ENCODE measurements at regions not wholly inside any gene's neighbourhood (a gene's known extent, or its start where the extent isn't known, plus 50 kb on each side); places are given as distances from the start of the nearest gene placed in this dataset.
"Not testable (repeated sequence)": the region's sequence is repeated elsewhere in the genome, so short reads cannot be mapped to it uniquely, and the experiment has no call there.

DNA sequence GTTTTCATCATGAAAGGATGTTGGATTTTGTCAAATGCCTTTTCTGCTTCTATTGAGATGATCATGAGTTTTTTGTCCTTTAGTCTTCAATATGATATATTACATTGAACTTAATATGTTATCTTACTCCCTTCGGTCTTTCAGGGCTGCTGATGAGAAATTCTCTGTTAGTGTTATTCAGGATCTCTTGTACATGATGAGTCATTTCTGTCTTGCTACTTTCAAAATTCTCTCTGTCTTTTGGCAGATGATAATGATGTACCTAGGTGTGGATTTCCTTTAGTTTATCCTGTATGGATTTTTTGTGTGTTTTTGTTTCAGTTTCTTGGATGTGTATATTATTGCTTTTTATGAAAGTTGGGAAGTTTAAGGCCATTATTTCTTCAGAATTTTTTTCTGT is 320.9 kb upstream of the NPSR1 start:
- no peak for DNase-seq

DNA sequence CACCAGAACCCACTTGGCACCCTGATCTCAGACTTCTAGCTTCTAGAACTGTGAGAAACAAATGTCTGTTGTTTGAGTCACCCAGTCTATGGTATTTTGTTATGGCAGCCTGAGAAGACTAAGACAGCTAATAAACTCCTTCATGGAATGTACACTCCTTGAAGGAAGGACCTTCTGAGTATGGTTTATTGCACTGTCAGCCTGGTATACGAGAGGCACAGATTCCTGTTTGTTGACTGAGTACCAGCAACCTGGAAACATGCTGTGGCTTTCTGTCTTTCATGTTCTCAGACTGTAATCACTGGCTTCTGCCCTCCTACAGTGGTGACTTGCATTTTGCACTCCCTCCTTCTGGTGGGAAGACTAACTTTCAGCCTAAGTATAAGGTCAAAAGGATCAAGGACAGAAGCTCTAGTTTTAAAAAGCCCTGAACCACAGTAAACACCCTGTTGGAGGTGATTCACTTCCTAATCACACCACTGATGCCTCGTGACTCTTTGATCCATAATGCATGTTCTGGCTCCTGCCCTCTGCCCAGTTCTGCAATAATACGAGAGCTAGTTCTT is 319.0 kb upstream of the NPSR1 start:
- no peak for DNase-seq

DNA sequence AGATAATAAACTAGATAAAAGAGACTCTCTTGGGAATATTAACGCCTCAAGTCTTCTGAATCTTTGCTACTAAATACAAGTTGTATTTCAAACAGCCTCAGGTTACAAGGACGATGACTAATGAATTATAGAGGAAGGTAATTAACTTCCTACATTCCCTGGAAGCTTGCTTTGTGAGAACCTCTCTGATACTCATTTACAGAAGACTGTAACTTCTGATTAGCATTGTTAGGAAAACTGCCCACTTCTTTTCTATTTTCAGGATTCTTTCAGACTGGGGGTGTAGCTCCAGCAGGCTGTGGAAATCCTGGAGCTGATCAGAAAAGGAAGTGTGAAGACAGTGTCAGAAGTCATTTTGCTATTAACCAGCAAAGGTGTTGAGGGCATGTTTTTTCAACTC is 316.7 kb upstream of the NPSR1 start:
- no peak for DNase-seq

DNA sequence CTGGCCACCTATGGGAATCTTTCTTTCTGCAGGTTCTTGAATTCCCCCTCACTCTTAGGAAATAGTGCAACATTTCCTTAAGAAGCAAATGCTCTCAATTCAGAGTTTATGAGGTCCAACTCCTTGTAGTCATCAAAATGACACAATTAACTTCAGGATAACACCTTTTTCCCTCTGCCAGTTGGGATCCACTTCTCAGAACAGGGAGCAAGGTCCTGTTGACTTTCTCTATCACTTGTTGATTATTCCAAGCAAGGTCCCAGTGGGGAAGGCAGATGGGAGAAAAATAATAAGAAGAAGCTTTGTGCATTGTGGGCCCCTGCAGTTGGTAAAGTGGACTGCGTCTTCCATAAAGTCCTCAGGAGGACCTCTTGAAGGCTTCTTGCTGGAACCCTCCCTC is 315.6 kb upstream of the NPSR1 start:
- DNase-seq = no peak

DNA sequence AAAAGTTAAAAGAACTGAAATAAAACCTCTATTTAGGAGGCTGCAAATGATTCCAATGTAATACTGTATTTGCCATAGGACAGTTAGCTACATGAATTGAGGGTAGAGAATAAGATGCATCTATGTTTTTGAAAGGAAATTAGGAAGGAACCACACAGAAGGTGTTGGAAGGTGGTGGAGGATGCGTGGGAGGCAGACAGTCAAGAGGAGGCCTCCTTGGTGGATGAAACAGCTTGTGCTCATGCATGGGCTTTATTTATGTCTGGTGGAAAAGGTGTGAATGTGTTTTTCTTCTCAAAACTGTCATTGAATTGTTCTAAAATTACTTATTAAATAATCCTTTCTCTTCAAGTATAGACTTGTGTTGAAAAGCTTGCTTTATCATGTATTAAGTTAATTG is 314.4 kb upstream of the NPSR1 start:
- no peak for DNase-seq

DNA sequence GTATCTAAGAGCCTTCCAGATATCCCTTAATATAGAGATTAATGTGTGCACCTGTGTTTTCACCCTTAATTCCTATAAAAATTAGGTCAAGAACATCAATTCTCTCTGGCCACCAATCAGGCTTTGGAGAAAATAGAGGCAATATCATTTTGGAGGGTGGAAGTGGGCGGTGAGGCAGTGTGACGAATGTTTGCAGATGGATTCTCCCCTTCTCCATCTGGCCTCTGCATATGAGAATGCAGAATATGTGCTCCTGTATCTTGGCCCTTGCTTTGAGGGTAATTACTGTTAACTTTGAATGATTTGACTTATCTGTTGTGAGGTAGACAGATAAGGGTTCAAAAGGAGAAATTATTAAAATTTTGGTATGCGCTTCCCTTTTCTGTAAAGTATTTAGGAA is 304.0 kb upstream of the NPSR1 start:
- no peak for DNase-seq

DNA sequence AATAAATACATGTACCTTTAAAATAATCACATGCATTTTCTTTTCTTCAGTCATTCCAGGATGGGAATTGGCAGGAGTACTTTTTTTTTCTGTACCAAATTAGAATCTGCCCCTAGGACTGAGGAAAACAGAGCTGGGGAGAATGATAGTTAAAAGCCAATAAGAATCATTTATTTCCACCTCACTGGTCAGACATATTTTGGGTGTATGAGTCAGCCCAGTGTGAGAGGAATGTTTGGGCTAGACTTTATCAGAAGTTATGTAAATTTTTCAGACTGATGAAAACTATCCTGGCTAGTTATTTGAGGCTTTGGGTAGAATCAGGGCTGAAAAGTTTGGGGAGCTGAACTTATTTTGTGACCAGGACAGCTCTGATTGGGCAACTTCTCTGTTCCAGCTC is 303.1 kb upstream of the NPSR1 start:
- DNase-seq = no peak

DNA sequence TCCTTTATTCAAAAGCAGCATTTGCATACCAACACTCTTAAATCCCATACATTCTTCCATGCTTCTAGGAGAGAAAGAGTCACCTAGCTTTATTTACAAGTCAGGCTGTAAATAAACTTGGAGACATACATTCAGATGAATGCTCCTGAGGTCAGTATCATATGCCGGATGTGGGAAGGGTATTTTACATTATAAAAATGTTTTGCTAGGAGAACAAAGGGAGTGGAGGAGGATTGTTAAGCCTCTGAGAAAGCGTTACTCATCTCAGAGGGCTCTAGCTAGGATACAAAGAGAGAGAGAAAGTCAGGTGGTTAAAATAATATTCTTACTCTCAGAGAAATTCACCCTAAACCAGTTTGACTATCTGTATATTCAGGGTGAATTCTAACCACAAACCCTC is 300.9 kb upstream of the NPSR1 start:
- DNase-seq = no peak

DNA sequence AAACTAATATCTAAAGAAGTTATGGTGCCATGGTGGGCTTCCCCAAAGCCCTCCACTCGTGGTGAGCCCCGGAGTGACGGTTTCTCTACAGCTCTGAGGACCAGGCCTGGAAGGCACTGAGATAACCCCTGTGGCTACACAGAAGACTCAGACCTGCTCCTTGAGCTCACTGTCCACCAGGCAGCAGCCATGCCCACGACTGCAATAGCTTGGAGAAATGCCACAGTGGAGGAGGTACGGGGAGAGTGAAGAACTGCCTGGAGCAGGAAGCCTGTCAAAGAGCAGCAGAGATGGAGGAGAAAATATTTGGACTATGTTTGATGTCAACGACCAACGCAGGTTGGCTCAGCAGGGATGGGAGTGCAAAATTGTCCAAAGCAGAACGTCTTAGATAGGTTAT is 300.1 kb upstream of the NPSR1 start:
- DNase-seq = no peak

DNA sequence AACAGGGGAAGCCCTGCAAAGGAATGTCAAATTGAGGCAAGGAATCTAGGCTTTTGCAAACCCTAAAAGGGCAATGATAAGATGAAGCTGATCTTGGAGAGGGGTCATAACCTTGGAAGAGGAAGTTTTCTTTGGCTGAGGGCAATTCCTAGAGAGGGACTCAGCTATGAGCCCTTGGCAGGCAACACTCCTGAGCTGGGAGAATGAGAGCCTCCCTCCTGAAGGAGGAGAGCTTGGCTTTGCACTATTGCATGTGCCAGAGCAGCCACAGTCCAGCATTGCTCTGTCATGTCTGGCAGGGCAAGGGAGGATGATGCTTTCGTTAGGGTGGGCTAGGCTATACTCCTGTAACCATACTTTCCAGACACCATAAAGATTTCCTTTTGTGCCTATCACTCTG is 299.4 kb upstream of the NPSR1 start:
- DNase-seq = not testable (repeated sequence)

DNA sequence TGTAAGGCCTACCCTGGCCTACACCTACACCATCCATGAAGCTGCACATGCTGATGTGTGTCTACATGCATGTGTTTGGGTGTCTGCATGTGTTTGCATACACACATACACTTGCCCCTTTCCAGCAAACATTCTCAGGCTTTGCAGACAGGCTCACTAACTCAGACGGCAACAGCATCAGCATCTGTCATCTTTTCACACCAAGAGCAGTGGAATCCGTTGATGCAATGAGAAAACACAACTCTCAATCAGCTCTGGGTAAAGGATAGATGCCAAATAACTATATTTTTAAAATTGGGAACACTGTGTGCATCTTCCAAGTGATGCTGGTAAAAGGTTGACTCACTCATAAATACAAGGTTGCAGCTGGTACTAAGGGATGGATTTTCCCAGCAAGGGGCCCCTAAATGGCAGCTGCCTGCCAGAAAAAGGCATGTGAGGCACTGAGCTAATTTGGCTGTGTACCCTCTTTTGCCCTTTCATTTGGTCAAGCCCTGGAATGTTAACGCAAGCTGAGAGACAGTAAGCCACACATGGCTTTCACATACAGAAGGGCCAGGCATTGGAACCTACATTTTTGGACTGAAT is 296.3 kb upstream of the NPSR1 start:
- DNase-seq = no peak

DNA sequence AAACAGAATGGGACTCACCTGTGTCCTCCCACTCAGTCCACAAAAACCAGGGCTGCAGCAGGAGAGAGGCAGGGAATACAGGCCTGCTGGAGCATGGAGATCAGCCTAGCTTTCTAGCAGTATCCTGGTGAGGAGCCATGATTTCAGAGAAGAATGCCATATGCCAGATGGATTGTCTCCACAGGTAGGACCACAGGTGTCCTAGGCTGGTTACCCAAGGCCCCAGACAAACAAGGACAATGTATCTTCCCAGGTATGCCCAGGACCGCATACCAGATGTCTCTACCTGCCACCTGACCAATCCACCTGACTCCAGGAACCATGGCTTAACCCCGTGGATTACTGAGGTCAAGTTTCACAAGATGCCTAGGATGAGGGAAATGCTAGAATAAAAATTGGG is 295.4 kb upstream of the NPSR1 start:
- no peak for DNase-seq

DNA sequence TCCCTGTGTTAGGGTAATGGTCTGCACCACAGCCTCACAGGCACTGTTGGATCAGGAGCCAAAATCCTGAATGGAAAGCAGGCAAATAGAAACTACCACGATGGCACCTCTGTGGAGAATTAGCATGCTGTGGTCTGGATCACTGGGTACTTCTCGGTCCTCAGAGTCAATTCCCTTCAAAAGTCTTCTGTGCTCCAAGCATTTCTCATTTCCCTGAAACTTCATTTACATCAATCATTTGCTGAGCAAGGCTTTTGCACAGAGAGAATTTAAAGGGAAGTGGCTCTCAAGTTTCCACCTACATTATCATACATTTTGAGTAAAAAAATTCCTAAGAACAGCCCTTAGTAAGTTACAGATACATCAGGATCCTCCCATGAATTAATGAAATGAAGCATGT is 293.9 kb upstream of the NPSR1 start:
- no peak for DNase-seq

DNA sequence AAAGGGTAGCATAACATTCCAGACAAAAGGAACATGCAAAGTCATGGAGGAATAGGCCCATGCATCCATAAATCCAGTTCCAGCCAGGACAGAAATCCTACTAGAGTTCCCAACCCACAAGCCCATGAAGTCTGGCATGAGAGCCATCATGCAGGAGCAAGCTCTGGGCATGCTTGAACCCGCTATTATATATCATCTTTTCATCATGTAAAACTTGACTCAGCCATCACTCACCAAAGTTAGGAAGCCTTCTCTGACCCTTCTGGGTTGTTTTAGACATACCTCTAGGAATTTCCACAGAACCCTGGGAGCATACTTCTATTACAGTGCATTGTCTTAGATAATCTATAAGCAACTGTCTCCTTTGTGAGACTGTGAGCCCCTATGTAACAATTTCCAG is 293.0 kb upstream of the NPSR1 start:
- DNase-seq = no peak

DNA sequence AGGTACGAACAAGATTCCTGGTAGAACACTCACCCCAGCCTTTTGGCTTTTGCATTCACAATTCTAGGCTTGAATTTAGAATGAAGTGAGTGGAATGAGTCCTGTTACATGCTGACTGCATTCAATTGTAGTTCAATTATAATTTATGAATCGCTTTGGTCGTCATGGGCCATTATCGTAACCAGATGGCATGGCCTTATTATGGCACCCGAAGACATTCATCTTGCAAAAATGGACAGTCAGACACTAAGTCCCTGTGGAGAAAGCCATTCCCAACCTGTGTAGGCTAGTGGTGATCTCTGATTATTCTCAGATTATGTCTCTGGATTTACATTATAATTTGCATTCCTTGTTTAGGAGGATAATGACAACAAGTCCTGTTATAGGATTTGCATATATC is 292.4 kb upstream of the NPSR1 start:
- no peak for DNase-seq

DNA sequence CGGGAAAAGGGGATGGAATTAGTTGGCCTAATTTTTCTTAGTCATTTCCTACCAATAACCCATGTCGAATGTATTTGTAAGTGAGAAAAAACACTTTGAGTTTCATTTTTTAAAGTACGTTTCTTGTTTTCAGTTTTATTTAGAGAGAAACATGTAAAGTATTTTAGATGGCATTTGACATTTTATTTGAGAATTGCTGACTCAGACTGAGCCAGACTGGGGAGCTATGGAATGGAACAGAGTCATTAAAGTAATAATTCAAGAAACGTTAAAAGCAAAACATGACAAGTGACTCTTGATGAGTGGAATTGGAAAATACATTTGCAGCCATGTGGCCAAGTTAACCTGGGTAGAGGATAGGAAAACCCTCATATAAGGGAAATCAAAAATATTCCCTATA is 286.1 kb upstream of the NPSR1 start:
- no peak for DNase-seq

DNA sequence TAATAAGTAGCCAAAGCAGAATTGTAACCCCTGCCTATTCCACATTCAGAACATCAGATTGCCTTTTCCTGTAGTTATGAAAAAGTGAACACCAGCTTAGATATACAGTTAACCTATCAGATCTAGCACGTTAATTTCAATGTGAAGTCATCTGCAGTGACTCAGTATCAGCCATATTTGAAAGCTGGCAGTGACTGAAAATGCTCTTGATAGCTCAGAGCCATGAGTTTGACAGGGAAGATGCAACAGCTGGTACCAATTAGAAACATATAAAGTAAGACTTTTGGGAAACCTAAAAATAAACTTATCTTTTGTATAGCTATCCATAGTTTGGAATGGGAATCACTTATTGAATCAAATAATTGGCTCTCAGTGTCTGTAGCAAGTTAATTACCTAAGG is 284.1 kb upstream of the NPSR1 start:
- DNase-seq = no peak

DNA sequence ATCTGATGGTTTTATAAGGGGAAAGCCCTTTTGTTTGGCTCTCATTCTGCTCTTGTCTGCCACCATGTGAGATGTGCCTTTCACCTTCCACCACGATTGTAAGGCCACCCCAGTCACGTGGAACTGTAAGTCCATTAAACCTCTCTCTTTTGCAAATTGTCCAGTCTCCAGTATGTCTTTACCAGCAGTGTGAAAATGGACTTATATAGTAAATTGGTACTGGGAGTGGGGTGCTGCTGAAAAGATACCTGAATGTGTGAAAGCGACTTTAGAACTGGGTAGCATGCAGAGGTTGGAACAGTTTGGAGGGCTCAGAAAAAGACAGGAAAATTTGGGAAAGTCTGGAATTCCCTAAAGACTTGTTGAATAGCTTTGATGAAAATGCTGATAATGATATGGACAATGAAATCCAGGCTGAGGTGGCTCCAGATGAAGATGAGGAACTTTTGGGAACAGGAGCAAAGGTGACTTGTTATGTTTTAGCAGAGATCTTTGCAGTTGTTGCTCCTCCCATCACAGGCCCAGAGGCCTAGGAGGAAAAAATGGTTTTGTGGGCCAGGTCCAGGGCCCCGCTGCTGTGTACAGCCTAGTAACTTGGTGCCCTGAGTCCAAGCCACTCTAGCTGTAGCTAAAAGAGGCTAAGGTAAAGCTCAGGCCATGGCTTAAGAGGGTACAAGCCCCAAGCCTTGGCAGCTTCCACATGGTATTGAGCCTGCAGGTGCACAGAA is 275.7 kb upstream of the NPSR1 start:
- DNase-seq = no peak

DNA sequence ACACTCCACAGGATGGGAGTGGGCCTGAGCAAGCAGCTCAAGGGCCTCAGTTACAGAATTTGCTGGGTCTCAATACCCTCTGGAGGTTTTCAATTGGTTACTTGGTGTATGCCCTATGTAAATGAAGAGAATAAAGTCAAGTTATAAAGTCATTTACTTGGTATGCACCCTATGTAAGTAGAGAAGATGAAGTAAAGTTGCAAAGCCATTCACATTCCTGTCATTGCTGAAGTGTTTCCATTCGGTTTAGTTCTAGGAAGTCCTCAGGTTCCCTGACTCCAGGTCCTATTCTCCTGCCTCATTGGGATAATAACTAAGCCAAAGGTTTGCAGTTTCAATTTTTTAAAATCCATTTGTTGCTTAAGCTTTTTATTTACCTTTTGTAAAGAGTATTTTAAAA is 272.6 kb upstream of the NPSR1 start:
- DNase-seq = no peak

DNA sequence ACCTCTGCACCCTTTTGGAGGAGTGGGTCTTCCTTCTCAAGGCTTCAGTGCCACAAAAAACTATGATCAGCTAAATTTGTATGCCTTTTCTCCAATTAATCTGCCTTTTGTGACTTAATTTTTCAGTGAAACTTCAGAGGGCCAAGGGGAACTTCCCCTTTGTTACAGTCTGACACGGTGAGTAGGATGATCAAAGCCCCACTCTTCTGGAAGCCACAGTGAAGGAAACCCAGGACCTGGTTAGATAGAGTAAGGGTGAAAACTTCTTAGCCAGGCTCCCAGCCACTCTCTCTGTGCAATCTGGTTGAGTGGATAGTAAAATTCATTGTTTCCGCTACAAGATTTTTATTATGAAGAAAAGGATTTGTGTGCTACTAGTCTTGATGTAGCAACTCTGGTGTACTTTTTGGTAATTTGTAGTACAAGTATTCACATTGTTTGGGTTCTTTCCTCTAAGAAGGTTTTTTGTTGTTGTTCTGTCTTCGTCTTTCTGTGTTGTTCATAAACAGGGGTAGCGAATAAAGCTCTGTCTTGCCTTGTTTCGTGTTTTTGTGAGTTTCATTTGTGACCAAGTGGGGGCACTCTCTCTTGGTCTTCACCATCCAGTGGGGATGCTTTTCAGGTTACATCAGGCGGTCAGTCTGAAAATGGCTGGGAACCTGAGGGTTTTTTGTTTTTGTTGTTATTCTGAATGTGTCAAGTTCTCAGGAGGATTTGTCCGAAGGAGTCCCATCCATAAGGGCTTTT is 268.5 kb upstream of the NPSR1 start:
- no peak for DNase-seq

DNA sequence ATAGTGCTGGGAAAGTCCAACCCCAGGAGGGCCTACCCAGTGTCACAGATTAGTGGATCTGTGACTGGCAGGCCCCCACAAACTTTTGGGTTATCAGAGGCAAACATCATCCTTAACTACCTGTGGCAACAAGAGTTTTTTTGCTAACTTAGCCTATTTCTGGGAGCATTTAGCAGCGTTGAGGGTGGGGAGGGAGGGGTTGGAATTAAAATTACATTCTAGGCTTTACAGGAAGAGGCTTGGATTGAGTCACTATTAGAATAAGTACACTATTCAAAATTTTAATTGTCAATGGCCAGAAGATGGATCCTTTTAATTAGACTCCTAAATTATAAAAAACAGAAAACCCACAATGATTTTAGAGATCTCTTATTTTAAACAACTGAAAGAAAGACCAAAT is 267.9 kb upstream of the NPSR1 start:
- DNase-seq = no peak

DNA sequence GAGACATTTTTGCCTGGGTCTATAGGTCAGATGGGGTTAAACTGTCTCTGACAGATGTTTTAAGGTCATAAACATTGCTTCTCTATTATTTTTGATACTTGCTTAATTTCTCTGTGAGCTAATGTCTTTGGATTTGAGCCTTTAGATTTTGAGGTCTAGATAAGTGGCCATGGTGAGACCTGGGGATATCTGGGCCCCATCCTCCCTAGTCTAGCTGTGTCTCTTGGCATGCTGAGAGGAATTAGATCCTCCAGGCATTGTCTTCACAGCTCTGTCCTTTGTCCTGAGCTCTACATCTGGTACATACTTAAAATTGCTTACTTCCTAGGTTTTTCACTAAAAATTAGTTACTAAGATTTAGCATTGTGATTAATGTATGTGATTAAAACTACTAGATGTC is 265.0 kb upstream of the NPSR1 start:
- DNase-seq = no peak

DNA sequence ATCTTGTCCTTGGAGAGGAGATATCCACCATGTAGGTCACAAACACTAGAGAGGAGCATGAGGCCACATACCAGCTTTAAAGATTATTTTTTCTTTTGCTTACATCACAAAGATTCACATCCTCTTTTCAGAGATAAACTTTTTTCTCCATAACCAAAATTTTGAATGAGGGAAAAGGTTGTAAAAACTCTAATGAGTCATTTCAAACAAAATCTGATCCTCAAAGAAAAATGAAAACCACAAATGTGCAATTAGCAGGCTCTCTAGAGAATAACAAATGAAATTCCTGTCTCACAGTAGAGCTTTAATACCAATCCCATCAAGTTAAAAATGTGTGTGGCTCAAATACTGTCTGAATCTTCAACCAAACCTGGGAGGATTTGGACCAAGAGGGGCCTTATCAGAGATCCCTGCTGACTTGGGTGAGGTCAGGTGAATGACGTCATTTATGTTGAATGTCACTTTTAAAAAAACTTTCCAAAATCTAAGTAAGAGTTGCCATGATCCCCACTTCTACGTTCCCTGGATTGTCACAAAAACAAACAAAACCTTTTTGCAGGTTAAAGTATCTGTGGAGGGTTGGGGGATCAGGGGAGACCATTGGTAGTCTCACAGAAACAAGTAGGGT is 261.5 kb upstream of the NPSR1 start:
- no peak for DNase-seq

DNA sequence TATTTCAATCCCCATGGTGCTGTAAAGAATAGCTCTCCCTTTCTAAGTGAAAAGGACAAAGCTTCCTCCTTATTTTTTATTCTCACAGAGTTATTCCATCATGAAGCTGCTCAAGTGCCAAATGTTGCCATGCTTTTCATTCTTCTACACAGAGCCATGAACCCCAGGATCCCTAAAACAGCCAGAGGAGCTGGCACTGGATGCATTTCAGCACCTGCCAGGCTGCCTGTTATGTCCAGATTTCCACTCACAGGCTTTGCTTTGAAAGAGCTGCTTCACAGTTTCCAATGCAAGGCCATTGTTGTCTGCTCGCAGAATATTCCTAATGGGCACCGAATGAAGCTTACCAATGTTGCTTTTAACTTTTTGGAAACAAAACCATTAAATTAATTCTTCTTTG is 256.2 kb upstream of the NPSR1 start:
- no peak for DNase-seq

Data from central memory CD4-positive, alpha-beta T cell (primary cell).